Astrocyte of the cerebellum (primary cell): ENCODE measurements at regions not wholly inside any gene's neighbourhood (a gene's known extent, or its start where the extent isn't known, plus 50 kb on each side); places are given as distances from the start of the nearest gene placed in this dataset.

Experiments used
- DNase-seq: peaks from one replicate; pipeline ENCODE4 v3.0.0-alpha.2; 2011; ENCODE audit warnings: low read depth
- H3K4me3 ChIP-seq: 2 replicates; pipeline ENCODE4 v1.5.1; 2011; ENCODE audit warnings: mild to moderate bottlenecking, low read depth, low read length, moderate library complexity
- in situ Hi-C: cut with HindIII; loops from 2 replicates; pipeline ENCODE4 v1.10.0; 2017; ENCODE audit warnings: low sequenced_read_pairs
- TF ChIP-seq, protein P1 (sequence below): IDR thresholded peaks from 2 replicates; pipeline ENCODE4 v1.5.1; 2012; ENCODE audit warnings: low read length, low read depth, moderate library complexity, mild to moderate bottlenecking; ENCODE audit errors: missing control alignments

DNA sequence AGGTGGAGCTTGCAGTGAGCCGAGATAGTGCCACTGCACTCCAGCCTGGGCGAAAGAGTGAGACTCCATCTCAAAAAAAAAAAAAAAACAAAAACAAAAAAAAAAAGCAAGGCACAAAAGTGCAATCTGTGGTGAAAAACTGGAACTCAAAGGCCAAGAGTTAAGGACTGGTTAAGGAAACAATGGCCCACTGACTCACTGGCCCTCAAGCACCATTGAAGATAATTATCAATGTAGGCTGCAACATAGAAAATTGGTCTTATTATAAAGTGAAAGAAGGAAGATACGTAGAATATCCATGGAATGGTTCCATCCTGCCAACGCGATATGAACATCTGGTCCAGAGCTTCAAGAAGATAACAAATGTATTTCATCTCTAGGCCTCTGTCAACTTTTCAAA lies 444.2 kb downstream of the SOX9 start:
- in situ Hi-C loops, result no loop called here
- TF ChIP-seq, protein P1, sequence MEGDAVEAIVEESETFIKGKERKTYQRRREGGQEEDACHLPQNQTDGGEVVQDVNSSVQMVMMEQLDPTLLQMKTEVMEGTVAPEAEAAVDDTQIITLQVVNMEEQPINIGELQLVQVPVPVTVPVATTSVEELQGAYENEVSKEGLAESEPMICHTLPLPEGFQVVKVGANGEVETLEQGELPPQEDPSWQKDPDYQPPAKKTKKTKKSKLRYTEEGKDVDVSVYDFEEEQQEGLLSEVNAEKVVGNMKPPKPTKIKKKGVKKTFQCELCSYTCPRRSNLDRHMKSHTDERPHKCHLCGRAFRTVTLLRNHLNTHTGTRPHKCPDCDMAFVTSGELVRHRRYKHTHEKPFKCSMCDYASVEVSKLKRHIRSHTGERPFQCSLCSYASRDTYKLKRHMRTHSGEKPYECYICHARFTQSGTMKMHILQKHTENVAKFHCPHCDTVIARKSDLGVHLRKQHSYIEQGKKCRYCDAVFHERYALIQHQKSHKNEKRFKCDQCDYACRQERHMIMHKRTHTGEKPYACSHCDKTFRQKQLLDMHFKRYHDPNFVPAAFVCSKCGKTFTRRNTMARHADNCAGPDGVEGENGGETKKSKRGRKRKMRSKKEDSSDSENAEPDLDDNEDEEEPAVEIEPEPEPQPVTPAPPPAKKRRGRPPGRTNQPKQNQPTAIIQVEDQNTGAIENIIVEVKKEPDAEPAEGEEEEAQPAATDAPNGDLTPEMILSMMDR, result no peak
- no peak for DNase-seq
- H3K4me3 ChIP-seq, result no peak overlapping the region

DNA sequence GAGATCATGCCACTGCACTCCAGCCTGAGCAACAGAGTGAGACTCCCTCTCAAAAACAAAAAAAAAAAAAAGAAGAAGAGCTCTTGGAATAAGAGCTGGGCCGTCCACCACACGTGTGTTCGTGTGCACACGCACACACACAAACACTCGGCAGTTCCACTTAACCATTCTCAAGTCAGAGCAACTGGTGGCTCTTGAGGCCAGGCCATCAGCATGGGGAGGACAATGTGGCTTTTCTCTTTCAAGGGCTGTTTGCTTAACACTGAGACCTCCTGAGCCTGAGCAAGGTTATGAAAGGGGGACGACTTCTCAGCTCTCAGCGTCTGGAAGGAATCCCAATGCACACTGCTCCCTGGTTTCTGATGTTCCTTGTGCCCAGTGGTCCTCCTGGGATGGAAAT lies 444.9 kb downstream of the SOX9 start:
- TF ChIP-seq, protein P1, result no peak
- H3K4me3 ChIP-seq, result no peak overlapping the region
- in situ Hi-C loops, result no loop called here
- DNase-seq, result no peak

DNA sequence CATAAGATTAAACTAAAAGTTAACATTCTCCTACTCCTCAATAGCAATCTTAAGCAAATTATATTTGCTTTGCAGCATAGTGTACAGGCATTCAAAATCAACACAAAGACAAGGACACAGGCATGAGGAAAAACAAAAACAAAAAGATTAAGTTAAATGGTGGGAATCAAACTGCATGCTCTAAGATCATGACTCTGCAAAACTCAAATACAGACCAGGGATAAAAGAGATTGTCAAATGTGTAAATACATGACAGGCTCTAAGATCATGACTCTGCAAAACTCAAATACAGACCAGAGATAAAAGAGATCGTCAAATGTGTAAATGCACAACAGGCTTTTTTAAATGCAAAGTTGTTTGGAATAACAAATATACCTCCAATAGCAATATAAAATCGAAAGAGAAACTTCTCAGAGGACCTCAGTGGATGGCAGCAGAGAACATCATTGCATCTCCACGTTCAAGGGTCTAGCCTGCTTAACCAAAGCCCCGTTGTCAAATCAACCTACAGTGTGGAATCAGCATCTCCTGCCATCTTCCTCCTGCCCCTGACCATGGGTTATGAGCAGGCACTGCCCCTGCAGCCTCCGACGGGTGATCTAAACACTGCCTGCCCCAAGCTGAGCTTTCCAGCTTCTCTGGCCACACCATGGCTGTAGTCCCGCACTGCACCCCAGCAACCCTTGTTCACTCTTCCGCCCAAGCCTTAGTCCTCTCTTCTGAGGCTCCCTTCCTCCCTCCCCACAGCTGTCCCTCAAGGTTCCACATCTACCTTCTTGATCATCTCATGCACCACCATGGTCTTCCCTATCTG lies 446.1 kb downstream of the SOX9 start:
- no peak for DNase-seq
- TF ChIP-seq, protein P1, result no peak
- in situ Hi-C loops, result no loop called here
- H3K4me3 ChIP-seq, result no peak overlapping the region

DNA sequence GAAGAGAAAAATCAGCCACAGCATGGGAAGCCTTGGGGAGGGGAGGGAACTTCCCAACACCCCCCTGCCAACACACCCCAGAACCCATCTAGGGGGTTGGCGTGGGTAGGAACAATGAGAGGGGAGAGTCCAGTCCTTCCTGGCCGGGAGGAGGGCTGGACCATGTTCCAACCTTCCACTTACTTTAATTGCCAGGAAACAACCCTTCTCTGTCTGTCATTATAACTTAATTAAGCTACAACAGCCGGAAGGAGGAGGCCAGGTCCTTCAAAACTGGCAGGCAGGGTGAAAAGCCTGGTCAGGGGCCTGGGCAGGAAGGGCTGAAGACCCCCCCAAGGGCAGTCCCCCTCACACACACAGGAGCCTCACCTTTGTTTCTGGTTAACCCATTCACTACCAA lies 447.0 kb downstream of the SOX9 start:
- no peak overlapping the region for H3K4me3 ChIP-seq
- TF ChIP-seq, protein P1, result no peak
- no peak for DNase-seq
- in situ Hi-C loops, result no loop called here

DNA sequence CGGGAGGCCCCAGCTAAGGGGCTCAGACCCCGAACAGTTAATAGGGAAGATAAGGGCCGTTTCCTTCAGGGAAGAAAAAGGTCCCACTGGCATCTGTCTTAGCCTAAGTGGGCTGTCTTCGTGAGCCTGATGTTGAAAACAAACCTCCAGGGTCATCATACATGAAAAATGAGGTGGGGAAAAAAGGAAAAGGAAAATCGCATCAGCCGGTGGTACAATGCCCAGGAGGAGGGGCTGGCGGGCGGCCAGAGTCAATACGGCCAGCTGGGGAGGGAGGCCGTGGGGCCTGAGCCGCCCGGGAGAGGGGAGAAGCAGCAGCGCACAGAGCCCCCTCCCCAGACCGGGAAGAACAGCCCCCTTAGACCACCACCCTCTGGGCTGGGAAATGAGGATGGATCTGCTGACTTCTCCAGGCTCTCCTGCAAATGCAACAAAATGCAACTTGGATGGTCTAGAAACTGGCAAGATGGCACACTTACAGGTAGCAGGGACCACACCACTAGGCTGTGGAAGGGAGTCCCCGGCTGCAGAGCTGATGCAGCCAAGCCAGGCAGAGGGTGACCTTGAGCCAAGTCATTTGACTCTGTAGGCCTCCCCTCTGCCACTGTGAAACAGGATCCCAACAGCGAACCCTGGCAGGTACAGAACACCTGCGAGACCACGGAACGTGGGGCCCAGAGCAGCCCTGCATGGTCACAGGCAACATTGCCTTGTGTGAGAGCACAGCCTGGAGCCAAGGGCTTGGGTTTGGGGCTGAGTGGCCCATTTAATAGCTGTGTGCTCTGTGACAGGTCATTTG lies 448.5 kb downstream of the SOX9 start:
- DNase-seq, result no peak
- TF ChIP-seq, protein P1, result no peak
- H3K4me3 ChIP-seq, result no peak overlapping the region
- in situ Hi-C loops, result no loop called here

DNA sequence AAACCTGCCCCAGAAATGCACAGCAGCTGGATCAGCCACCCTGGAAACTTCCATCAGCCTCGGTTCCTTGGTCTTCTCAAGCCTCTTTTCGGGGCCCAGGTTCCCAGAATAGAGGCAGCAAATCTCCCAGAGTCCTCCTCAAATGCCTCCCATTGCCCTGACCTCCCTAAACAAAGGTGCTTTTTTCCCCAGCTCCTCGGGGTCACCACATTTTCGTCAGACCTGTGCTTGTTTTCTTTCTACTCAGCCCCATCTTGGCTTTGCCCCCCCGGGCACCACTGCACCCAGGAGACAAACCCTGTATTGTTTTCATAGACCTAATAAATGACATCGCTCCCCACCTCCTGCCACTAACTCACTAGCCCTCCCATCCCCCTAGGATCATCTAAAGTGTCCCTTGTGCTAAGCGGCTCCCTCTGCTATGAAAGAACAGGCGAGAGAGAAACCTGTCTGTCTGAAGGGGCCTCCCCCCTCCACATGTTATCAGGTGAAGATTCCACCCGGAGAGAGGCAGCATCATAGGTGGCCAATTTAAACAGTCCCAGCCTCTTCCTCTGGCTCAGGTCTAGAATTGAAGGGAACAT lies 451.1 kb downstream of the SOX9 start:
- no peak overlapping the region for H3K4me3 ChIP-seq
- TF ChIP-seq, protein P1, result no peak
- in situ Hi-C loops, result no loop called here
- no peak for DNase-seq
